HG02870 (cell line): ENCODE measurements at regions not wholly inside any gene's neighbourhood (a gene's known extent, or its start where the extent isn't known, plus 50 kb on each side); places are given as distances from the start of the nearest gene placed in this dataset.

ENCODE experiments used
- ATAC-seq: cut with Tn5 transposase; IDR thresholded peaks from one replicate; pipeline ENCODE4 v1.9.1; 2021; ENCODE audit warnings: mild to moderate bottlenecking, moderate library complexity; ENCODE audit not compliant: unreplicated experiment

DNA sequence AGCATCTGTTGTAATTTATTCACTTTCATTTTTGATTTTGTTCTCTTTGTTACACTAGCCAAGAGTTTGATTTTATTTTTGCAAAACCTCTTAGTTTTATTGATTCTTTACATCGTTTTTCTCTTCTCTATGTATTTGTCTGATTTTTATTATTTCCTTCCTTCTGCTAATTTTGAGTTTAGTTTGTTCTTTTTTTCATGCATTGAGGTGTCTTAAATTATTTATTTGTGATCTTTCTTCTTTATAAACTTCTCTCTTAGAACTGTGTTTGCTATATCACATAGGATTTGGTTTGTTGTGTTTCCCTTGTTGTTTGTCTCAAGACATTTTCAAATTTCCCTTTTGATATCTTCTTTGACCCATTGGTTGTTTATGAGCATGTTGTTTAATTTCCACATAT lies 51.7 kb upstream of the NFKBIA start:
- no peak for ATAC-seq

DNA sequence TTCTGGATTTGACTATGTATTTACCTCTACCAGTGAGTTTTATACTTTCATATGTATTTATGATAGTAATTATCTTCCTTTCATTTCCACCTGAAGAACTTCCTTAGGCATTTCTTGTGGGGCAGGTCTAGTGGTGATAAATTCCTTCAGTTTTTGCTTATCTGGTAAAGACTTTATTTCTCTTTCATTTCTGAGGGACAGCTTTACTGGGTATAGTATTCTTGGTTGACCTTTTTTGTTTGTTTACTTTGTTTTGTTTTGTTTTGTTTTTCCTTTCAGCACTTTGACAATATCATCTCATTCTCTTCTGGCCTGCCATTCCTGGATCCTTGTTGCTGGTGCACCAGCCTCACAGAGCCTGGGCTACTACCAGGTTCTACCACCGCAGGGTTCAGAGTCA lies 53.9 kb upstream of the NFKBIA start:
- ATAC-seq, result no peak

- no peak for ATAC-seq
These were observed 55.2 kb upstream of the NFKBIA start for GRCh38 chr14:35459776-35460175.

- ATAC-seq, result no peak
These were observed 63.2 kb upstream of the INSM2 start for GRCh38 chr14:35470755-35471154.

DNA sequence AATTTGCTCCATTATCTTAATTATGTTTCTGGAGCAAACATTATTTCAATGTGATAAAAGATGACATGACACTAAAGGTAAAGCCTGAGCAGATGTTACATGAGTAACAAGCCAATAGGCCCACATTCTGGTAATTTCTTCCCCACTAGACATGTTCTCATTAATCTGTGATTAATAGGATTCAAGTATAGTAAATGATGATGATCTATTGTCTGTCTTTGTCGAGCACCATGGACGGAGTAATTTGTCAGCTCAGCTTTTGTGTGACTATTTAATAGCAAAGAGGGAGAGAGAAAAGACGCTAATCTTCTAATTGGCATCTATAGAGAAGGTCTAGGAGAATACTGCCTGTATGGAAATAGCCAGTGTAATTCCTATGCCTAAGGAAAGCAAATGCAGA lies 62.2 kb upstream of the INSM2 start:
- ATAC-seq, result no peak

DNA sequence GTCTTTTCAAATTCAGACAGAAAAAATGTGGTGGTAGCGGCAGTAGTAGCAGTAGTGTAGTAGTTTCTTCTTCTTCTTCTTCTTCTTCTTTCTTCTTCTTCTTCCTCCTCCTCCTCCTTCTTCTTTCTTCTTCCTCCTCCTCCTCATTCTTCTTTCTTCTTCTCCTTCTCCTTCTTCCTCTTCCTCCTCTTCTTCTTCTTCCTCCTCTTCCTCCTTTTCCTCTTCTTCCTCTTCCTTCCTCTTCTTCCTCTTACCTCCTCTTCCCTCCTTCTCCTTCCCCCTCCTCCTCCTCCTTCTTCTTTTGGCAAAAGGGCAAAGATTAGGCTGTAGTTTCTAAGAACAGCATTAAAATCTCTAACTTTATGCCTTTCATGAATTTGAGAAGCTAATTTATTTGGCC lies 59.6 kb upstream of the INSM2 start:
- no peak for ATAC-seq

DNA sequence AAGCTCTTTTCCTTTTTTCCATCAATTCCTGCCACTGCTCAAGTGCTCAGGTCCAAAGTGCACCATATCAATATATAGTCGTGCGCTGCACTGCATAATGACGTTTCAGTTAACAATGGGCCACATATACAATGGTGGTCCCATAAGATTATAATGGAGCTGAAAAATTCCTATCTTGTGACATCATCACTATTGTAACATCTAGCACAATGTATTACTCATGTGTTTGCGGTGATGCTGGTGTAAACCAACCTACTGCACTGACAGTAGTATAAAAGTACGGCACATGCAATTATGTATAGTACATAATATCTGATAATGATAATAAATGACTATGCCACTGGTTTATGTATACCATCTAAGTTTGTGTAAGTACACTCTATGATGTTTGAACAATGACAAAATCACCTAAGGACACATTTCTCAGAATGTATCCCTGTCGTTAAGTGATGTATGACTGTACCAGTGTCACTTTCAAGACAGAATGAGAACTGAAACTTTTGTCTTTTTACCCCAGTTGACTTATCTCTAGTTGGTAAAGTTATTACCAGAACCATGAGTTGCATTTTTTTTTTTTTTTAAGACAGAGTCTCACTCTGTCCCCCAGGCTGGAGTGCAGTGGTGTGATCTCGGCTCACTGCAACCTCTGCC lies 53.7 kb upstream of the INSM2 start:
- peak; percentile 95 for ATAC-seq

DNA sequence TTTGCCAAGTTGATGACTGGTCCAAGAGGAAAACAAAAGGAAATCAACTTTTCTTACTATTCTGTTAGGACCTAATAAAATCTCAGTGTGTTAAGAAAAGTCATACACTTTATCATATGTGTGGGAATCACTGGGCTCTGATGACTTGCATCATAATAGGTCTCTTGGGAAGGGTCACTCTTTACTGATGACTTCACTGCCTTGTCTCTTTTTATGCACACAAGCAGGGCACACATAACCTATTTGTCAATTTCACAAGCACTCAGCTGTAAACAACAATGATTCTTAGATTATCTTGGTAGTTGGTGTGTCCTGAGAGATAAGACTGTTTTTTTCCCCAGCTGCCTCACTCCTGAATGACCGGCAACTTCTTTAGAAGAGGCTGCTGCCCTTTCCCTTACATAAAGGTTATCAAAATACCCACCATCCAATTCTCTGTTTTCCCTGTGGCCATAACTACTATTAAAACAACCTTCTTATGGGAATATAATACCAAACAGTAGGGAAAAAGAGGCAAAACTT lies 50.9 kb upstream of the INSM2 start:
- ATAC-seq, result no peak
